ENCODE measurements at regions not wholly inside any gene's neighbourhood (a gene's known extent, or its start where the extent isn't known, plus 50 kb on each side); places are given as distances from the start of the nearest gene placed in this dataset.

DNA sequence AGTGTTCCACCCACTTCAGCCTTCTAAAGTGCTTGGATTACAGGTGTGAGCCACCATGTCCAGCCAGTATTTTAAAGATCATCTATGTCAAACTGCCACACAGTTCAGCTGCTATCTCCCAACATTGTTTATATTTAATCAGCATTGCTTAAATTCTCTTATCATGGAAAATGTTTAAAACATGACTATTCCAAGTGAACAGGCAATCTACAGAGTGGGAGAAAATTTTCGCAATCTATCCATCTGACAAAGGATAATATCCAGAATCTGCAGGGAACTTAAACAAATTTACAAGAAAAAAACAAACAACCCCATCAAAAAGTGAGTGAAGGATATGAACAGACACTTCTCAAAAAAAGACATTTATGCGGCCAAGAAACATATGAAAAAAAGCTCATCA lies 69.4 kb upstream of the NAV3 start:
- TF ChIP-seq SUZ12 (IDR thresholded peaks at IDR 0.05; ENCODE audit: extremely low read depth, insufficient read depth, insufficient read length) (no peak), YY1 (IDR thresholded peaks at IDR 0.05; ENCODE audit: insufficient read depth, insufficient read length) (no peak), ZNF274 (IDR thresholded peaks at IDR 0.05; ENCODE audit: low read depth, low read length) (no peak)
- Histone ChIP-seq H3K4me3 (ENCODE audit: insufficient read length, low read depth) (no peak overlapping the region), H3K27me3 (ENCODE audit: insufficient read depth, insufficient read length) (no peaks in the 10 kb centered on the region), H3K9me3 (ENCODE audit: insufficient read depth, low read length) (no peaks in the 10 kb centered on the region), H3K36me3 (ENCODE audit: insufficient read depth, insufficient read length, low read length) (no peaks in the 10 kb centered on the region), H3K4me1 (ENCODE audit: insufficient read depth, insufficient read length) (no peaks in the 10 kb centered on the region), H3K9ac (ENCODE audit: insufficient read length, low read depth) (no peak overlapping the region)
- DNase-seq (ENCODE audit: low read depth, low spot score) = no peak

DNA sequence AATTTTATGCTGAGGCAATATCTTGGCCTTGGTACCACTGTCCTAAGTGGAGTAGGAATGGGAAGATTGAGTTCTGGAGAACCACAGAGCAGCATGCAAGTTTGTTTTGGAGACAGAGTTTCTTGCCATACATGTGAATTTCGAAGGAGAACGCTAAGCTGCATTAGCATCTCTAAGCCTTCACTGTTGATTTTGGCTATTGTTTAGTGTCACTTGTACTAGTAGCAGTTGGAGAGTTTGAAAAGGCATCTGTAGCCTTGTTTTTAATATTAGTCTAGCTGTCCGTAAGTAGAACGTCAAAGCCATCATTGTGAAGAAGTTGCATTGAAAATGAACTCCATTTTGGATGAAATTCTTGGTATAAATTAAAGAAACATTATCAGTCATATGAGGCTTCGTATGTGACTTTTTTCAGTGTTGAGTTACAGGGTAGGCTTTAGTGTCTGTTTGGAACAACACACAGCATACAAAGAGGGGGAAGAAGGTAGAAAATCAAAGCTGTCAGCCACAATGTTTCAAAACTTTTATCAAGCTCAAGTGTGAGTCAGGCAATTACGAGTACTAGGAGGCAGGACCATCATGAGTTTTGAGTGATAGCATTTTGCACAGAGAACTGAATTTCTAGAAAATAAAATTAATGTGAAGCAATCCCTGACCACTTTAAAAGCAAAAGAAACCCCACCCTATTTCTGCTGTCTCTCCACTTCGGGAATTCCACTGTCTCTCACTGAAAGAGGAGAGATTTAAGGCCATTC lies 70.2 kb upstream of the NAV3 start:
- TF ChIP-seq YY1 (IDR thresholded peaks at IDR 0.05; ENCODE audit: insufficient read depth, insufficient read length) (no peak), ZNF274 (IDR thresholded peaks at IDR 0.05; ENCODE audit: low read depth, low read length) (no peak), SUZ12 (IDR thresholded peaks at IDR 0.05; ENCODE audit: extremely low read depth, insufficient read depth, insufficient read length) (no peak)
- no peak for DNase-seq (ENCODE audit: low read depth, low spot score)
- Histone ChIP-seq H3K9ac (ENCODE audit: insufficient read length, low read depth) (no peak overlapping the region), H3K9me3 (ENCODE audit: insufficient read depth, low read length) (no peaks in the 10 kb centered on the region), H3K4me1 (ENCODE audit: insufficient read depth, insufficient read length) (no peaks in the 10 kb centered on the region), H3K36me3 (ENCODE audit: insufficient read depth, insufficient read length, low read length) (no peaks in the 10 kb centered on the region), H3K27me3 (ENCODE audit: insufficient read depth, insufficient read length) (no peaks in the 10 kb centered on the region), H3K4me3 (ENCODE audit: insufficient read length, low read depth) (no peak overlapping the region)

- TF ChIP-seq YY1 (IDR thresholded peaks at IDR 0.05; ENCODE audit: insufficient read depth, insufficient read length) (no peak), SUZ12 (IDR thresholded peaks at IDR 0.05; ENCODE audit: extremely low read depth, insufficient read depth, insufficient read length) (no peak), ZNF274 (IDR thresholded peaks at IDR 0.05; ENCODE audit: low read depth, low read length) (no peak)
- no peak overlapping the region for H3K4me3 ChIP-seq (ENCODE audit: insufficient read length, low read depth)
- H3K27me3 ChIP-seq (ENCODE audit: insufficient read depth, insufficient read length) = no peaks in the 10 kb centered on the region
- no peak for DNase-seq (ENCODE audit: low read depth, low spot score)
- no peaks in the 10 kb centered on the region for H3K36me3 ChIP-seq (ENCODE audit: insufficient read depth, insufficient read length, low read length)
- no peak overlapping the region for H3K9ac ChIP-seq (ENCODE audit: insufficient read length, low read depth)
- H3K4me1 ChIP-seq (ENCODE audit: insufficient read depth, insufficient read length) = no peaks in the 10 kb centered on the region
- H3K9me3 ChIP-seq (ENCODE audit: insufficient read depth, low read length) = no peaks in the 10 kb centered on the region
Observed at GRCh38 chr12:77754086-77754485, 76.6 kb upstream of the NAV3 start.

DNA sequence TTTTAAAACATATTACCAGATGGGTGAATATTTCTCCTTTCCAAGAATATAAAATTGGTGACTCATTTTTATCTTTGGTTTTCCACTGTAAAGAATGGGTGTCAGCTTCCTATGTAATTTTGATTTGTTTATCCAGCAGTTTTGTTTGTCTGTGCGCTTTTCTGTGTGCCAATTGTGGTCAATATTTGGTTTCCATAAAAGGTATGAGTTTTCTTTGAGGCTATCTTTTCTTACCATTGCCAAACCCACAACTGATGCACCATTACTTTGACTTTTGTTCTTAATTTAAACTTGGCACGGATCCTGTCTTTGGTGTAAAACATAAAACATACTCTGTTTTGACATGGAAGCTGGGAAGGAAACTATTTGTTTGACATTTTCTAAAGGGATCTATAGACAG lies 78.8 kb upstream of the NAV3 start:
- DNase-seq (ENCODE audit: low read depth, low spot score) = no peak
- Histone ChIP-seq H3K27me3 (ENCODE audit: insufficient read depth, insufficient read length) (no peaks in the 10 kb centered on the region), H3K4me3 (ENCODE audit: insufficient read length, low read depth) (no peak overlapping the region), H3K36me3 (ENCODE audit: insufficient read depth, insufficient read length, low read length) (no peaks in the 10 kb centered on the region), H3K4me1 (ENCODE audit: insufficient read depth, insufficient read length) (no peaks in the 10 kb centered on the region), H3K9me3 (ENCODE audit: insufficient read depth, low read length) (no peaks in the 10 kb centered on the region), H3K9ac (ENCODE audit: insufficient read length, low read depth) (no peak overlapping the region)
- no peak for TF ChIP-seq SUZ12 (IDR thresholded peaks at IDR 0.05; ENCODE audit: extremely low read depth, insufficient read depth, insufficient read length)
- no peak for TF ChIP-seq ZNF274 (IDR thresholded peaks at IDR 0.05; ENCODE audit: low read depth, low read length)
- no peak for TF ChIP-seq YY1 (IDR thresholded peaks at IDR 0.05; ENCODE audit: insufficient read depth, insufficient read length)

DNA sequence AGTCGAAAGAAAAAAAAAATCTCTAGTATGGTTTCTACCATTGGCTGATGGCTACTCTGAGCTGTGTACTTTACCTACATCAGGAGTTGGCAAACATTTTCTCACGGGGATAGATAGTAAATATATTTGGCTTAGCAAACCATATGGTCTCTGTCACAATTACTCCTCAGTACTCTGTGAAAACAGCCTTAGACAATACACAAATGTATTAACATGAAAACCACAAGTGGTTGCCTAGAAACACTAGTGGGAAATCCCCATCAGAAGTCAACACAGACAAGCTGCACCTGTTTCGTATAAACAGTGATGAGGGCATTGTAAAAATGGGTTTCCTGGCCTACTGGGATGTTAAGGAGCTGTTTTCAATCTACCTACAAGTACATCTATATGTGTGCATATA lies 84.6 kb upstream of the NAV3 start:
- no peak for TF ChIP-seq SUZ12 (IDR thresholded peaks at IDR 0.05; ENCODE audit: extremely low read depth, insufficient read depth, insufficient read length)
- no peak for TF ChIP-seq YY1 (IDR thresholded peaks at IDR 0.05; ENCODE audit: insufficient read depth, insufficient read length)
- TF ChIP-seq ZNF274 (IDR thresholded peaks at IDR 0.05; ENCODE audit: low read depth, low read length) = no peak
- Histone ChIP-seq H3K36me3 (ENCODE audit: insufficient read depth, insufficient read length, low read length) (no peaks in the 10 kb centered on the region), H3K9ac (ENCODE audit: insufficient read length, low read depth) (no peak overlapping the region), H3K9me3 (ENCODE audit: insufficient read depth, low read length) (no peaks in the 10 kb centered on the region), H3K27me3 (ENCODE audit: insufficient read depth, insufficient read length) (no peaks in the 10 kb centered on the region), H3K4me1 (ENCODE audit: insufficient read depth, insufficient read length) (no peaks in the 10 kb centered on the region), H3K4me3 (ENCODE audit: insufficient read length, low read depth) (no peak overlapping the region)
- no peak for DNase-seq (ENCODE audit: low read depth, low spot score)

GRCh38 chr12:77745624-77746023 lies 85.1 kb upstream of the NAV3 start:
- H3K9me3 ChIP-seq (ENCODE audit: insufficient read depth, low read length) = no peaks in the 10 kb centered on the region
- DNase-seq (ENCODE audit: low read depth, low spot score) = no peak
- H3K4me1 ChIP-seq (ENCODE audit: insufficient read depth, insufficient read length) = no peaks in the 10 kb centered on the region
- H3K27me3 ChIP-seq (ENCODE audit: insufficient read depth, insufficient read length) = no peaks in the 10 kb centered on the region
- no peak overlapping the region for H3K4me3 ChIP-seq (ENCODE audit: insufficient read length, low read depth)
- H3K9ac ChIP-seq (ENCODE audit: insufficient read length, low read depth) = no peak overlapping the region
- TF ChIP-seq YY1 (IDR thresholded peaks at IDR 0.05; ENCODE audit: insufficient read depth, insufficient read length) = no peak
- TF ChIP-seq SUZ12 (IDR thresholded peaks at IDR 0.05; ENCODE audit: extremely low read depth, insufficient read depth, insufficient read length) = no peak
- TF ChIP-seq ZNF274 (IDR thresholded peaks at IDR 0.05; ENCODE audit: low read depth, low read length) = no peak
- no peaks in the 10 kb centered on the region for H3K36me3 ChIP-seq (ENCODE audit: insufficient read depth, insufficient read length, low read length)

DNA sequence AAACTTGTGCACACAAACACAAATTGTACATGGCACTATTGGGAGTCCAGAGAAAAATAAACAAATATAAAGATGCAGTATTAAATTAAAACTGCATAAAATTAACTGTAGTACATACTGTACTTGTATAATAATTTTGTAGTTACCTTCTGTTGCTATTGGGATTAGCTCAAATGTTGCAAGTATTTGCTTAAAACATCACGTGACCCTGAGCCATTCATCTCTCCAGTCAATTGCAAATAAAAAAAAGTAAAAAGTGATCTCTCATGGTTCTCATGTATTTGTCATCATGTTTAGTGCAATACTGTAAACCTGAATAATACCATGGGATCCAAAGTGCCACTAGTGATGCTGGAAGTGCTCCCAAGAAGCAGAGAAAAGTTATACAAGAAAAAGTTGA lies 88.1 kb upstream of the NAV3 start:
- Histone ChIP-seq H3K9me3 (ENCODE audit: insufficient read depth, low read length) (no peaks in the 10 kb centered on the region), H3K9ac (ENCODE audit: insufficient read length, low read depth) (no peak overlapping the region), H3K4me3 (ENCODE audit: insufficient read length, low read depth) (no peak overlapping the region), H3K36me3 (ENCODE audit: insufficient read depth, insufficient read length, low read length) (no peaks in the 10 kb centered on the region), H3K27me3 (ENCODE audit: insufficient read depth, insufficient read length) (no peaks in the 10 kb centered on the region), H3K4me1 (ENCODE audit: insufficient read depth, insufficient read length) (no peaks in the 10 kb centered on the region)
- TF ChIP-seq YY1 (IDR thresholded peaks at IDR 0.05; ENCODE audit: insufficient read depth, insufficient read length) (no peak), SUZ12 (IDR thresholded peaks at IDR 0.05; ENCODE audit: extremely low read depth, insufficient read depth, insufficient read length) (no peak), ZNF274 (IDR thresholded peaks at IDR 0.05; ENCODE audit: low read depth, low read length) (no peak)
- DNase-seq (ENCODE audit: low read depth, low spot score) = no peak

Measured in NT2/D1 (cell line).